ENCODE measurements at regions not wholly inside any gene's neighbourhood (a gene's known extent, or its start where the extent isn't known, plus 50 kb on each side); places are given as distances from the start of the nearest gene placed in this dataset.
"Not testable (repeated sequence)": the region's sequence is repeated elsewhere in the genome, so short reads cannot be mapped to it uniquely, and the experiment has no call there.

DNA sequence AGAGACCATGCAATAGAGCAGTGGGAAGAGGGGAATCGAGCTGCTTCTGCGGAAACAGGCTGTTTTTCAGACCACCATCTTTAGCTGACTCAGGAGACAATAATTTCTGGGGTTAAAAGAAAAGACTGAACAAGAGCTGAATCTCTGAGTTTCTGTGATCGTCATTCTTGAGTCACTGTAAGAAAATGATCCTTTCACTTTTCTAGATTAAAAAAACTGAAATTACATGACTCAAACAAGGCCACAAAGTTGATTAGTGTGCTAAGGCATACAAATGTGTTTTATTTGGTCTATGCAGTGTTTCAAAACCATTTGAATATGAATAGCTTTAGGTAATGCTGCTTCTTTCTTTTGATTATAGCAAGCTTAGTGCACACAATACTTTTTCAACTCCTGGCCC, 194.4 kb upstream of the RPL34 start:
- peak; percentile 87 for DNase-seq (ENCODE audit: low read depth)
- no peak overlapping the region for H3K4me3 ChIP-seq (ENCODE audit: control insufficient read depth, low read depth, low read length)
- TF ChIP-seq, protein P1, sequence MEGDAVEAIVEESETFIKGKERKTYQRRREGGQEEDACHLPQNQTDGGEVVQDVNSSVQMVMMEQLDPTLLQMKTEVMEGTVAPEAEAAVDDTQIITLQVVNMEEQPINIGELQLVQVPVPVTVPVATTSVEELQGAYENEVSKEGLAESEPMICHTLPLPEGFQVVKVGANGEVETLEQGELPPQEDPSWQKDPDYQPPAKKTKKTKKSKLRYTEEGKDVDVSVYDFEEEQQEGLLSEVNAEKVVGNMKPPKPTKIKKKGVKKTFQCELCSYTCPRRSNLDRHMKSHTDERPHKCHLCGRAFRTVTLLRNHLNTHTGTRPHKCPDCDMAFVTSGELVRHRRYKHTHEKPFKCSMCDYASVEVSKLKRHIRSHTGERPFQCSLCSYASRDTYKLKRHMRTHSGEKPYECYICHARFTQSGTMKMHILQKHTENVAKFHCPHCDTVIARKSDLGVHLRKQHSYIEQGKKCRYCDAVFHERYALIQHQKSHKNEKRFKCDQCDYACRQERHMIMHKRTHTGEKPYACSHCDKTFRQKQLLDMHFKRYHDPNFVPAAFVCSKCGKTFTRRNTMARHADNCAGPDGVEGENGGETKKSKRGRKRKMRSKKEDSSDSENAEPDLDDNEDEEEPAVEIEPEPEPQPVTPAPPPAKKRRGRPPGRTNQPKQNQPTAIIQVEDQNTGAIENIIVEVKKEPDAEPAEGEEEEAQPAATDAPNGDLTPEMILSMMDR (conservative IDR thresholded peaks at IDR 0.05; ENCODE audit: control insufficient read depth, insufficient read depth, low read depth, low read length), result no peak

DNA sequence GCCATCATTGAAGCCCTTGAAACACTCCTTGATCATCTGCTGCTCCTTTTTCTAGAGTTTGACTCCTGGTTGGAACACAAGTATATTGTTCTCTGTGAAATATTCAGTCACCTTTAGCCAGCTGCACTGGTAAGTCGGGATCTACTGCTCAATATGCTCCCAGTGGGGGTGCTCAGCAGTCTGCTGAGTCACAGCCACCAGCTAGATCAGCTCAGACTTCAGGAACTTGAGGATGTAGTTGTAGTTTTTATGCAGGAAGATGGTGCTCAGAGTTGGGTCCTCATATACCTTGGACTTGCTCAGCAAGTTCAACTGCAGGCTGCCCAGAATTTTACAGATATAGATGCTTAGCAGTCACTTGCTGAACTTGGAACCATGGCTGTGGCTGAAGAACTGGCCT, 202.5 kb upstream of the RPL34 start:
- TF ChIP-seq, protein P1 (conservative IDR thresholded peaks at IDR 0.05; ENCODE audit: control insufficient read depth, insufficient read depth, low read depth, low read length), result no peak
- H3K4me3 ChIP-seq (ENCODE audit: control insufficient read depth, low read depth, low read length), result no peak overlapping the region
- peak; percentile 7 for DNase-seq (ENCODE audit: low read depth)

DNA sequence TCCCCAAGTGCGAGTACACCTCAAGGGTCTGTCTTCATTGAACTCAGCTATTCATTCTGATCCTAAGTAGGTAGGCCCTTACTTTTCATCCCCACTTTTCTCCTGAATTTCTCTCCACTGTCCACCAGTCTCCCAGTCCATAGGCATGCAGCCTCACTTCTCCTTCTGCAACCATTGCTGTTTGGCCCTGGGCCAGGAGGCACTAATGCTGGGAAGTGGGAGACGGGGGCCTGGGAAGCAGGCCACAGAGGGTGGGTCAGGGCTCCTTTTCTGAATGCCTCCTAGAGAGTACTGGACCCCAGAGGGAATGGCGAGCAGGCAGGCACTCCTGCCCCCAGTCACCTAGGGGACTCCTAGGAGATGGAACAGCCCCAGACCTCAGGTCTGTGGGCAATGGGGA, 203.5 kb upstream of the RPL34 start:
- DNase-seq (ENCODE audit: low read depth), result no peak
- no peak overlapping the region for H3K4me3 ChIP-seq (ENCODE audit: control insufficient read depth, low read depth, low read length)
- TF ChIP-seq, protein P1 (conservative IDR thresholded peaks at IDR 0.05; ENCODE audit: control insufficient read depth, insufficient read depth, low read depth, low read length), result no peak

DNA sequence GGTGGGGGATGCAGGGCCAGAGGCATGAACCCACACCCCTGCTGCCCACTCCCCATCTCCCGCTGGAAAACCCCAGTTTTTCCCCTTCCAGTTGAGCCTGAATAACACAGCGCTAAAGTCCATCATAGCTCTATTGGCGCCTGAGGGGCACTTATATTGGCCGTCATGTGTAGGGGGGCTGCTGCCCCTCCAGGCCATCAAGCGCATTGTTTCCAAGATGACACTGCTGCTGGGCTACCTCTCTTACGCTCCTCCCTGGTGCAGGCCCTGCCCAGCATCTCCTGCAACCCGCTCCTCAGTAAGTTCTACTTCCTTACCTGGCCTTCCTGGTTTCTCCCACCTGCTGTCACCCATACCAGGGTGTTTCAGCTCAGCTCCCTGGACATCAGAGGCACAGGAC, 205.0 kb upstream of the RPL34 start:
- TF ChIP-seq, protein P1 (conservative IDR thresholded peaks at IDR 0.05; ENCODE audit: control insufficient read depth, insufficient read depth, low read depth, low read length), result no peak
- H3K4me3 ChIP-seq (ENCODE audit: control insufficient read depth, low read depth, low read length), result no peak overlapping the region
- no peak for DNase-seq (ENCODE audit: low read depth)

DNA sequence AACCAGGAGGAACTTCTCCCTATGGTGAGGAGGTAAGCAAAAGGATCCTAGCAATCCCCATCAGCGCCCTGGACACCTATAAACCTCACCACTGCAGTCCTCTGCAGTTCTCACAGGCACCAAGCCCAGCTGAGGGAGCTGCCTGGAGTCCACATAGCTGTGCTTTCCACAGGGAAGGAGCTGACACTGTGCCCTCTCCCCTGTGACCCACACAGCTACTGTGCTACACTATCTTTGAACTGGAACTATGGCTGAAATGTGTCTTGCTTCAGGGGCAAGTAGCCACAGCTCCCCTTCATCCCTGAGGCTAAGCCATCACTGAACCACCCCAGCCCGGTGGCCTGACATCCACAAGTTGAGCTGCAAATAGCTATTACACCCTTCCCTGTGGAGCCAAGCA, 208.5 kb upstream of the RPL34 start:
- DNase-seq (ENCODE audit: low read depth), result no peak
- H3K4me3 ChIP-seq (ENCODE audit: control insufficient read depth, low read depth, low read length), result no peak overlapping the region
- TF ChIP-seq, protein P1 (conservative IDR thresholded peaks at IDR 0.05; ENCODE audit: control insufficient read depth, insufficient read depth, low read depth, low read length), result no peak

DNA sequence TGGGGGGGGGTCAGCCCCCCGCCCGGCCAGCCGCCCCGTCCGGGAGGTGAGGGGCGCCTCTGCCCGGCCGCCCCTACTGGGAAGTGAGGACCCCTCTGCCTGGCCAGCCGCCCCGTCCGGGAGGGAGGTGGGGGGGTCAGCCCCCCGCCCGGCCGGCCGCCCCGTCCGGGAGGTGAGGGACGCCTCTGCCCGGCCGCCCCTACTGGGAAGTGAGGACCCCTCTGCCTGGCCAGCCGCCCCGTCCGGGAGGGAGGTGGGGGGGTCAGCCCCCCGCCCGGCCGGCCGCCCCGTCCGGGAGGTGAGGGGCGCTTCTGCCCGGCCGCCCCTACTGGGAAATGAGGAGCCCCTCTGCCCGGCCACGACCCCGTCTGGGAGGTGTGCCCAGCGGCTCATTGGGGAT, 210.7 kb upstream of the RPL34 start:
- H3K4me3 ChIP-seq (ENCODE audit: control insufficient read depth, low read depth, low read length); DNase-seq (ENCODE audit: low read depth): not testable (repeated sequence)

DNA sequence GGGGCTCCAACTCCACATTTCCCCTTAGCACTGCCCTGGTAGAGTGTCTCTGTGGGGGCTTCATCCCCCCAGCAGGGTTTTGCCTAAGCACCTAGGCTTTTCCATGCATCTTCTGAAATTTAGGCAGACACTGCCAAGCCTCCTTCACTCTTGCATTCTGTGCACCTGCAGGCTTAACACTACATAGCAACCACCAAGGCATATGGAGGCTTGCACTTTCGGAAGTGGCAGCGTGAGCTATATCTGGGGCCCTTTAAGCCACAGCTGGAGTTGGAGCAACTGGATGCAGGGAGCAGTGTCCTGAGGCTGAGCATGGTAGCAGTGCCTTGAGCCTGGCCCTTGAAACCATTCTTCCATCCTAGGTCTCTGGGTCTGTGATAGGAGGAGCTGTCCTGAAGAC, 214.8 kb upstream of the RPL34 start:
- no peak for DNase-seq (ENCODE audit: low read depth)
- TF ChIP-seq, protein P1 (conservative IDR thresholded peaks at IDR 0.05; ENCODE audit: control insufficient read depth, insufficient read depth, low read depth, low read length), result no peak
- no peak overlapping the region for H3K4me3 ChIP-seq (ENCODE audit: control insufficient read depth, low read depth, low read length)

Data from fibroblast of mammary gland (primary cell).